ENCODE measurements at regions not wholly inside any gene's neighbourhood (a gene's known extent, or its start where the extent isn't known, plus 50 kb on each side); places are given as distances from the start of the nearest gene placed in this dataset.

DNA sequence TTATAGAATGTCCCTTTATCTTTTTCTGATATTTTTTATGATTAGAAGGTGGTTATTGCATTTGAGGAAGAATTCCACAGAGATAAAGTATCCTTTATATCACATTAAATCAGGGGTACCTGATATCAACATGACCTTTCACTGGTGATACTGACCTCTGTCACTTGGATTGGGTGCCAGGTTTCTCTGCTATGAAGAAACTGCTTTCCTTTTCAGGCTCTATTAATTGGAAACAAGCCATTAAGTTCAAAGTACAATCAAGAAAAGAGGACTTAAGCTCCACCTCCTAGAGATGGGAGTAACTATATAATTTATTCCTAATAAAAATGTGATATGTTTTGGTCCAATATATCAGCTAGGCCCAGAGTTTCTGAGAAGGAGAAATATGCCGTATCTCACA lies 514.6 kb upstream of the TYRP1 start:
- no peak for DNase-seq

GRCh38 chr9:12182806-12183205 lies 510.4 kb upstream of the TYRP1 start:
- DNase-seq, result no peak

DNA sequence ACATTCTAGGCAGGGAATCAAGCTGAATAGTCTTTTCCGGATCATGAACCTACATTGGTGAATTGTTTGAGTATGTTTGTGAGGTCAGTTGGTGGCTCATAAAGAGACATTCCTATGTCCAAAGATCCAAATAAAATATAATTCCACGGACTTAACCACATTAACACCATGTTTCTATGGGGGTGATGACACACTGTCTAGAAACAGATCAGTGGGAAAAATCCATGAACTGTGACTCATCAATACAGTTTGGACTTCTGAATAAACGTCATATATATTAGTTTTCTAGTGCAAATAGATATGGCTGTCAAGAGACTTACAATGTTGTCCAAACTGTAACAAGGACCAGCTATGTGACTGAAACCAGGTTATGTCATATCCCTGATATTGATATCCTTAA lies 509.9 kb upstream of the TYRP1 start:
- DNase-seq, result no peak

DNA sequence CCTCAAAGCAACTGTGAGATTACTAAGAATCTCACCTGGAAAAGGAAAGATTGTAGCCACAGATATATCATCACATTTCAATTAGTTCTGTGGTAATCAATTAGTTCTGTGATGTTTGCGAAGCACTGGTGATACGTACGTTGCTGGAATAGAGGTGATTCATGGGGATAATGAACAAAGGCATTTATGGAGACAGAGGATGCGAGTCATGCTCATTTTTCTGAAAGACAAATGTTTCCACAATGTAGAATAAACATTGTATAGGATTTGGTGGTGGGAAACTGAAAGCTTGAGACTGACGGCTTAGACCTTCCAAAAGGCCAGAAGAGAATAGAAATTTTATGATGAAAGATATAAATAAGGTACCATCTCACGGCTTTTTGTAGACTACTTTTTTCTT lies 507.3 kb upstream of the TYRP1 start:
- DNase-seq, result no peak

DNA sequence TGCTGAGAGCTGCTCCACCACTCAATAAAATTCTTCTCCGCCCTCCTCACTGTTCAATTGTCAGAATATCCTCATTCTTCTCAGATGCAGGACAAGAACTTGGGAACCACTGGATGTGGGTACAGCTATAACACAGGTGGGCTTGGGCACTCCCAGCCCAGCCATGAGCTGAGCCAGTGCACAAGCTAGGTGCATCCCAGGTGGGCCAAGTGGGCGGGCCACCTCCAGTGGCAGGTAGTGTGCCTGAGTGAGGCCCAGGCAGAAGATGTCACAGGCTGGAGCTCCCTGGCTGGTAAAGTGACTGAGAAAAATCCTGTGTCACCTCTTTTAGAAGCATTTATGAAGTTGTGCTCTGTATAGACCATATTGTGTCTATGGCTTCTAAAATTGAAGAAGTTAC lies 501.6 kb upstream of the TYRP1 start:
- no peak for DNase-seq

DNA sequence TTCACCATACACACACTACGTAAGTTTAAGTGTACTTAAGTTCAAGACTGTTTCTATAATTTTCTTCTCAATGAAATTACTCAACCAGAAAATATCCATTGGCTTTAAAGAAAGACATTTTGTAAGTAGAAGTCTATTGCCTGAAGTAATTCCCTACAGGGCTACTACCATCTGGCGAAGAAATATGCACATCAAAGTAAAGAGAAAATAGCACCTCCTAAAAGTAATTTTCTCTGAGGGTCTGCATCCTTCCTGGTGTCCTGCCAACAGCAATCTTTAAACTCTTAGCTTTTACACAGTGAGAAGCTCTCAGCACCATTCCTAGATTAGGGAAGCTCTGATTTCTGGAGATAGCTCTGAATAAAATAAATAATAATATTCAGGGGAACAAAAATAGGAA lies 498.5 kb upstream of the TYRP1 start:
- DNase-seq, result no peak

DNA sequence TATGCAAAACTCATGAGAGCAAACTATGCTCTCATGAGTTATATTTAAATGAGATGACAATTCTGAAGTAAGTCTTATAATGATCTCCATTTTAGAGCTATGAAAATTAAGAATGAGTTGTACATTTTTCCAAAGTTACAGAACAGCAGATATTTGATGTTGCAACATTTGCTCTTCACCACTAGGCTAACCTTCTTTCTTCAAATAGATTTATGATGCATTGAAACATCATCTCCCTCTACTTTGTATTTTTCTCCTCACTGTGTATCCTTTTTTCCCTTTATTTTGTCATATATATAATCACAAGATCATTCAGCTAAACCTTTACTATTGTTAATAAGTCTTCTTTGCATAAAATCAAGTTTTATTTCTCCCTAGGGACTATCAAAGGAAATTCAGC lies 497.7 kb upstream of the TYRP1 start:
- DNase-seq, result no peak

GRCh38 chr9:12204512-12204911 lies 488.7 kb upstream of the TYRP1 start:
- DNase-seq, result no peak

DNA sequence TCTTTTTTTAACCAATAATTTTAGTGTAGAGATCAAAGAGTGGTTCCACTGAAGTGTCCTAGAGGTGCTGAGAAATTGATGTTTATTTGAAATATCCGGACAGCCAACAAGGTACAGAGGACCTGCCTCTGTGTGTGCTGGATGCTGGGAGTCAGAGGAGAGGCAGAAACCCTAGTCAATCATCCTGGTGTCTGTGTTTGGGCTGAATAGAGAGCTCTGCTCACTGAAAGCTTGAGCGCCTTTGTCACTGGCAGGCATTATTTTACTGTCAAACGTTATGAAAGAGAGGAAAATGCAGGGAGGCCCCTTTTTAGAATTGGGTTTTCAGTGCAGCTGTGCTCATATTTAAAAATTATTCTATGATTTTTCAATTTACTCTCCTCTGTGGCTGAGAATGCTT lies 480.3 kb upstream of the TYRP1 start:
- no peak for DNase-seq

- no peak for DNase-seq
Observed at GRCh38 chr9:12221470-12221869, 471.7 kb upstream of the TYRP1 start.

GRCh38 chr9:12224449-12224848 lies 468.7 kb upstream of the TYRP1 start:
- no peak for DNase-seq

DNA sequence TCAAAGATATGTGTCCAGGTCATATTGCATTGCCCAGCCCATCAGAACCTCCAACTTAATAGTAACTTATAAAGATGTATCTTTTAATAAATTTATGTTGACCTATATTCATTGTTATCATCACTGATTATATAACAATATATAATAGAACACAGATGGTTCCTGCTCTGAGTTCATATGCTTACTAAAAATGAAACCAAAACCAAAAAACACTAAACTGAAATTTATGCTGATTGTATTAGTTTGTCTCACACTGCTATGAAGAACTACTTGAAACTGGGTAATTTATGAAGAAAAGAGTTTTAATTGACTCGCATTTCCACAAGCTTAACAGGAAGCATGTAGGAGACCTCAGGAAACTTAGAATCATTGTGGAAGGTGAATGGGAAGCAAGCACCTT lies 462.5 kb upstream of the TYRP1 start:
- DNase-seq, result no peak

DNA sequence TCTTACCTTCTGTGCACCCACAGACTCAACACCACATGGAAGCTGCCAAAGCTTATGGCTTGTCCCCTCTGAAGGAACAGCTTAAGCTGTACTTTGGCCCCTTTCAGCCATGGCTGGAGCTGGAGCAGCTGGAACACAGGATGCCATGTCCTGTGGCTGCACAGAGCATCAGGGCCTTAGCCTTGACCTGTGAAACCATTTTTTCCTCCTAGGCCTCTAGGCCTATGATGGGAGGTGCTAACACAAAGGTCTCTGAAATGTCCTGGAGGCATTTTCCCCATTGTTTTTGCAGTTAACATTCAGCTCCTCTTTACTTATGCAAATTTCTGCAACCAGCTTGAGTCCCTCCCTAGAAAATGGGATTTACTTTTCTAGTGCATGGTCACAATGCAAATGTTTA lies 461.4 kb upstream of the TYRP1 start:
- DNase-seq, result no peak

DNA sequence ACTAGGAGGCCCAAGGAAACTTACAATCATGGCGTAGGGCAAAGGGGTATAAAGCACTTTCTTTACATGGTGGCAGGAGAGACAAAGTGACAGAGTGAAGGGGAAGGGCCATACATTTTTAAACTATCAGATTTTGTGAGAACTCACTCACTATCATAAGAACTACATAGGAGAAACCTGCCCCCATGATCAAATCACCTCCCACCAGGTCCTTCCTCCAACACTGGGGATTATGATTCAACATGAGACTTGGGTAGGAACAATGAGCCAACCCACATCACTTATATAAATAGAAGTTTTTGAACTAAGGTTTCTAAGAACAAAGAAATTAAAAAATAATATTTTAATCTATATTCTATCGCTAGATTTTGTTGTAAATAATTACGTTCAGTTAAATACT lies 460.3 kb upstream of the TYRP1 start:
- no peak for DNase-seq

DNA sequence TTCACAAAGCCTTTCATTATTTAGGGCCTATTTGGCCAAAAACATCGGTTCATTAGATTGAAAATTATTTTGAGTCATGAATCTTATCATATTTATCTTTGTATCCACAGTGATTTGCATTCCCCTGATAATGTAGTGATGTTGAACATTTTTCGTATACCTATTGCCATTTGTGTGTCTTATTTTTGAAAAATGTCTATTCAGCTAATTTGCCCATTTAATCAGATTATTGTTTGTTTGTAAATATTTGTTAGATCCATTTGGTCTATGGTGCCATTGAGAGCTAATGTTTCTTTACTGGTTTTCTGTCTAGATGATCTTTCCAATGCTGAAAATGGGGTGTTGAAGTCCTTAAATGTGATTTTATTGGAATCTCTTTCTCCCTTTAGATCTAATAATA lies 439.2 kb upstream of the TYRP1 start:
- no peak for DNase-seq

DNA sequence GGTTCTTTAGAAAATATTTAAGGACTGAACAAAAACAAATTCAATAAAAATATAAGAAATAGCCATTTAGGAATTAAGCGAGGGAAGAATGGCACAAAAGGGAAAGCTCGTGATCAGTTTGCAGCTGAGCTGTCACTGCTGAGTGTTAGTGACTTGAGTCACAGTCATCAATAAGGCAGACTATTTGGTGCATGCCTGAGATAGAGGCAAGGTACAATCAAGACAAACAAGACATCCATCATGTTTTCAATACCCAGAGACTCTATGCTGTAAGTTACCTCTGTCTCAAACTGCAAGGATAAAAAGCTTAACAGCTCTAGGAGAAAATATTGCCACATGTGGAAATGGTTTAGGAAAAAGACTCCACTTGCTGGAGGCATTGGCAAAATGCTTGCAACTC lies 426.4 kb upstream of the TYRP1 start:
- DNase-seq, result no peak

DNA sequence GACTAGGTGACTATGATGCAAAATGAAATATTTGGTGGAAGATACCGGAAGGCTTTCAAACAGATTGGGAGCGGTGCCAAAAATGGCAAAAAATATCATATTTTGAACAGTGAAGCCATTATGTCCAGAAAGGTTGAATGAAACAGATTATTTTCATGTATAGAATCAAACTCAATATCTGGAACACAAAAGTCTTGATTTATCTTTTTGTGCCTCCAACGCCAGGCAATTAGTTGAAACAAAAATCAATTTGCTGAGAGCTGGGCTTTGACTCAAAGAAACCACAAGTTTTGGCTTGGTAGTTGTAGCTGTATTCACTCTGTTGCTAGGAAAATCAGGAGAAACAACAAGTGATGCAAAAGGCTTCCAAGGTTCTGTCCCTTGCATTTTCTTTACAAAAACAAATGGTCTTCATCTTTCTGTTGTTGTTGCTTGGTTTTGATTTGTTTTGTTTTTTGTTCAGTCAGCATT lies 421.7 kb upstream of the TYRP1 start:
- DNase-seq, result no peak

- DNase-seq, result no peak
Observed at GRCh38 chr9:12272471-12273120, 420.6 kb upstream of the TYRP1 start.

- DNase-seq, result no peak
Observed at GRCh38 chr9:12274577-12274976, 418.6 kb upstream of the TYRP1 start.

GRCh38 chr9:12276505-12276904 lies 416.7 kb upstream of the TYRP1 start:
- no peak for DNase-seq

- DNase-seq, result no peak
Observed at GRCh38 chr9:12289711-12290110, 403.5 kb upstream of the TYRP1 start.

GRCh38 chr9:12290166-12290869 lies 402.9 kb upstream of the TYRP1 start:
- no peak for DNase-seq

DNA sequence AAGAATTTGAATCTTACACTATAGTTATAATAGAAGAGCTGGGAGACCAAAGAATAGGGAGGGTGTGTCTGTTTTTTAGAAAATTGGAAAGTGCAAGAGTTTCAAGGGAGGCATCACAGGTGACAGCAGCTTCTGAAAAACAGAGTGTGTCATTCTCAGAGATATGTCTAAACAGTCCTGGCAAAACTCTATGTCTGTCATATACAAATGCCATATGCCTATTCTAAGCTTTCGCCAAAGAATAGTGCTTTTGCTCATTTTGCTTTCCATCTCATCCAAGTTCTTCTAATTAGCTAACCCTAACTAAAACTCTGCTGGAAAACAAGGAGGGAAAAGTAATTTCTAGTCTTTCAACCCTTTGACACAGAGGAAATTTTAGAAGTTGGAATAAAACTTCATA lies 388.0 kb upstream of the TYRP1 start:
- DNase-seq, result no peak

- DNase-seq, result no peak
Observed at GRCh38 chr9:12314589-12314988, 378.6 kb upstream of the TYRP1 start.

Data from NCI-H1694 (cell line).